SH-SY5Y (cell line): ENCODE measurements at regions not wholly inside any gene's neighbourhood (a gene's known extent, or its start where the extent isn't known, plus 50 kb on each side); places are given as distances from the start of the nearest gene placed in this dataset.

Source experiments
- GATA2 ChIP-seq: IDR thresholded peaks from 2 replicates; pipeline ENCODE4 v1.6.1; 2011; ENCODE audit warnings: mild to moderate bottlenecking, low read depth, low read length
- GATA3 ChIP-seq: IDR thresholded peaks from 2 replicates; pipeline ENCODE4 v1.6.1; 2011; ENCODE audit warnings: low read depth, mild to moderate bottlenecking, low read length, moderate library complexity

GRCh38 chr14:84987042-84987441 lies 542.9 kb upstream of the FLRT2 start:
- TF ChIP-seq GATA3 (no peak), GATA2 (no peak)
